ENCODE measurements at regions not wholly inside any gene's neighbourhood (a gene's known extent, or its start where the extent isn't known, plus 50 kb on each side); places are given as distances from the start of the nearest gene placed in this dataset.

GRCh38 chrX:40359593-40359992 is 221.2 kb upstream of the ATP6AP2 start:
- H3K4me3 Mint-ChIP-seq, result no peak overlapping the region

GRCh38 chrX:40358994-40359393 is 221.8 kb upstream of the ATP6AP2 start:
- H3K9me3 Mint-ChIP-seq, result no peaks in the 10 kb centered on the region
- no peak for TF ChIP-seq CTCF (conservative IDR thresholded peaks at IDR 0.05)
- H3K4me3 Mint-ChIP-seq, result no peak overlapping the region
- no peaks in the 10 kb centered on the region for H3K27me3 Mint-ChIP-seq
- no peak for DNase-seq (ENCODE audit: extremely low spot score, unreplicated experiment)
- H3K27ac Mint-ChIP-seq, result no peak overlapping the region
- H3K36me3 Mint-ChIP-seq, result no peaks in the 10 kb centered on the region
- H3K4me1 Mint-ChIP-seq (ENCODE audit: unreplicated experiment), result no peaks in the 10 kb centered on the region

More at GRCh38 chrX:40359593-40359992, 221.2 kb upstream of the ATP6AP2 start:
- Mint-ChIP-seq H3K36me3 (no peaks in the 10 kb centered on the region), H3K4me1 (ENCODE audit: unreplicated experiment) (no peaks in the 10 kb centered on the region), H3K27ac (no peak overlapping the region), H3K9me3 (no peaks in the 10 kb centered on the region), H3K27me3 (no peaks in the 10 kb centered on the region)
- no peak for TF ChIP-seq CTCF (conservative IDR thresholded peaks at IDR 0.05)
- DNase-seq (ENCODE audit: extremely low spot score, unreplicated experiment), result no peak

- DNase-seq (ENCODE audit: extremely low spot score, unreplicated experiment), result no peak
- no peaks in the 10 kb centered on the region for H3K4me1 Mint-ChIP-seq (ENCODE audit: unreplicated experiment)
- TF ChIP-seq CTCF (conservative IDR thresholded peaks at IDR 0.05), result no peak
- H3K27me3 Mint-ChIP-seq, result no peaks in the 10 kb centered on the region
- H3K4me3 Mint-ChIP-seq, result no peak overlapping the region
- no peaks in the 10 kb centered on the region for H3K36me3 Mint-ChIP-seq
- no peak overlapping the region for H3K27ac Mint-ChIP-seq
- peaks cover 8% of the 10 kb centered on the region for H3K9me3 Mint-ChIP-seq
Measured at GRCh38 chrX:40349251-40349650, 231.5 kb upstream of the ATP6AP2 start.

- no peaks in the 10 kb centered on the region for H3K4me1 Mint-ChIP-seq (ENCODE audit: unreplicated experiment)
- peaks cover 11% of the 10 kb centered on the region for H3K9me3 Mint-ChIP-seq
- no peaks in the 10 kb centered on the region for H3K27me3 Mint-ChIP-seq
- no peak overlapping the region for H3K27ac Mint-ChIP-seq
- no peaks in the 10 kb centered on the region for H3K36me3 Mint-ChIP-seq
- no peak for DNase-seq (ENCODE audit: extremely low spot score, unreplicated experiment)
- TF ChIP-seq CTCF (conservative IDR thresholded peaks at IDR 0.05), result no peak
- H3K4me3 Mint-ChIP-seq, result no peak overlapping the region
Measured at GRCh38 chrX:40346379-40346778, 234.4 kb upstream of the ATP6AP2 start.

- Mint-ChIP-seq H3K36me3 (no peaks in the 10 kb centered on the region), H3K9me3 (peaks cover 11% of the 10 kb centered on the region), H3K4me3 (no peak overlapping the region), H3K4me1 (ENCODE audit: unreplicated experiment) (no peaks in the 10 kb centered on the region), H3K27ac (no peak overlapping the region), H3K27me3 (no peaks in the 10 kb centered on the region)
- no peak for DNase-seq (ENCODE audit: extremely low spot score, unreplicated experiment)
- TF ChIP-seq CTCF (conservative IDR thresholded peaks at IDR 0.05), result no peak
Measured at GRCh38 chrX:40343319-40343718, 237.5 kb upstream of the ATP6AP2 start.

- no peaks in the 10 kb centered on the region for H3K4me1 Mint-ChIP-seq (ENCODE audit: unreplicated experiment)
- no peaks in the 10 kb centered on the region for H3K36me3 Mint-ChIP-seq
- peaks cover 3% of the 10 kb centered on the region for H3K9me3 Mint-ChIP-seq
- H3K27ac Mint-ChIP-seq, result no peak overlapping the region
- no peak for DNase-seq (ENCODE audit: extremely low spot score, unreplicated experiment)
- H3K27me3 Mint-ChIP-seq, result no peaks in the 10 kb centered on the region
- no peak for TF ChIP-seq CTCF (conservative IDR thresholded peaks at IDR 0.05)
- H3K4me3 Mint-ChIP-seq, result no peak overlapping the region
Measured at GRCh38 chrX:40340116-40340515, 240.7 kb upstream of the ATP6AP2 start.
